A673 (cell line): ENCODE measurements at regions not wholly inside any gene's neighbourhood (a gene's known extent, or its start where the extent isn't known, plus 50 kb on each side); places are given as distances from the start of the nearest gene placed in this dataset.
"Not testable (repeated sequence)": the region's sequence is repeated elsewhere in the genome, so short reads cannot be mapped to it uniquely, and the experiment has no call there.

Experiments used
- BruUV-seq: library from RNA; stranded (reverse); fragments of 400-500 nt; replicated peaks from 2 replicates; lab custom pipeline; 2021; lab: Mats Ljungman, UMichigan
- CTCF ChIA-PET: fragments of 300-600 bp; sonication (Branson Sonifier 250); formaldehyde crosslinking; loops from one replicate; lab custom pipeline; 2022; ENCODE audit warnings: antibody characterized with exemption; lab: Charles Lee
- POLR2A ChIA-PET: fragments of 300-600 bp; sonication (Branson Sonifier 250); formaldehyde crosslinking; loops from one replicate; lab custom pipeline; 2022; ENCODE audit warnings: antibody characterized with exemption; ENCODE audit not compliant: low non-redundant PET; lab: Charles Lee
- DNase-seq: peaks from one replicate; pipeline ENCODE4 v3.0.0-alpha.2; 2015; ENCODE audit warnings: low spot score
- H3K27ac ChIP-seq: fragments of 200-600 bp; sonication (generic); 2 replicates; pipeline ENCODE4 v1.5.1; 2016; ENCODE audit warnings: mixed run types, low read depth, mild to moderate bottlenecking, mixed read lengths, antibody characterized with exemption, low read length; ENCODE audit not compliant: poor library complexity, severe bottlenecking
- H3K27me3 ChIP-seq: fragments of 200-600 bp; sonication (generic); replicated peaks from 2 replicates; pipeline ENCODE4 v1.6.1; 2017; ENCODE audit warnings: mixed run types, low read depth, mild to moderate bottlenecking, mixed read lengths, antibody characterized with exemption, low read length; ENCODE audit not compliant: insufficient read depth, poor library complexity
- H3K36me3 ChIP-seq: fragments of 200-600 bp; sonication (generic); 2 replicates; pipeline ENCODE4 v1.6.1; 2016; ENCODE audit warnings: mixed run types, mild to moderate bottlenecking, mixed read lengths, antibody characterized with exemption, low read length; ENCODE audit not compliant: insufficient read depth, poor library complexity, severe bottlenecking
- H3K4me1 ChIP-seq: fragments of 200-600 bp; sonication (generic); 2 replicates; pipeline ENCODE4 v1.6.1; 2017; ENCODE audit warnings: mixed run types, mild to moderate bottlenecking, mixed read lengths, antibody characterized with exemption, low read length; ENCODE audit not compliant: insufficient read depth, poor library complexity, severe bottlenecking
- H3K4me3 ChIP-seq: fragments of 200-600 bp; sonication (generic); 2 replicates; pipeline ENCODE4 v1.5.1; 2016; ENCODE audit warnings: low read depth, mixed run types, mild to moderate bottlenecking, mixed read lengths, low read length; ENCODE audit not compliant: poor library complexity, severe bottlenecking
- H3K9me3 ChIP-seq: fragments of 200-600 bp; sonication (generic); 2 replicates; pipeline ENCODE4 v1.6.1; 2016; ENCODE audit warnings: mixed run types, low read depth, mild to moderate bottlenecking, mixed read lengths, antibody characterized with exemption, low read length; ENCODE audit not compliant: poor library complexity, severe bottlenecking
- CTCF ChIP-seq: fragments of 300-800, 200-600 bp; sonication (generic); conservative IDR thresholded peaks from 2 replicates; pipeline ENCODE4 v1.5.1; 2017; ENCODE audit warnings: low read depth, mild to moderate bottlenecking, antibody characterized with exemption, low read length, moderate library complexity, mixed read lengths
- EZH2 ChIP-seq: fragments of 200-600 bp; sonication (generic); IDR thresholded peaks from 2 replicates; pipeline ENCODE4 v1.6.1; 2017; ENCODE audit warnings: borderline replicate concordance, low read depth, mild to moderate bottlenecking, mixed read lengths, antibody characterized with exemption, low read length; ENCODE audit not compliant: poor library complexity, severe bottlenecking
- intact Hi-C: fragments of 100-400 bp; cut with micrococcal nuclease; formaldehyde crosslinking; loops from one replicate; pipeline ENCODE4 v1.10.0; 2022; ENCODE audit not compliant: unreplicated experiment

GRCh38 chr6:84836366-84836765 lies 72.0 kb upstream of the TBX18 start:
- TF ChIP-seq CTCF (no peak), EZH2 (no peak)
- no TSS peak for BruUV-seq
- DNase-seq: no peak
- Histone ChIP-seq H3K4me3 (no peak overlapping the region), H3K9me3 (no peaks in the 10 kb centered on the region), H3K36me3 (no peaks in the 10 kb centered on the region), H3K4me1 (no peaks in the 10 kb centered on the region), H3K27ac (no peak overlapping the region), H3K27me3 (no peaks in the 10 kb centered on the region)
- ChIA-PET CTCF (no interaction called here), POLR2A (no interaction called here)
- intact Hi-C loops: no loop called here

- no peaks in the 10 kb centered on the region for H3K27me3 ChIP-seq
- no peaks in the 10 kb centered on the region for H3K4me1 ChIP-seq
- no TSS peak for BruUV-seq
- ChIA-PET CTCF (no interaction called here), POLR2A (no interaction called here)
- DNase-seq: no peak
- no peaks in the 10 kb centered on the region for H3K36me3 ChIP-seq
- intact Hi-C loops: no loop called here
- H3K27ac ChIP-seq: no peak overlapping the region
- H3K4me3 ChIP-seq: no peak overlapping the region
- no peak for TF ChIP-seq EZH2
- no peak for TF ChIP-seq CTCF
- no peaks in the 10 kb centered on the region for H3K9me3 ChIP-seq
Observed at GRCh38 chr6:84835340-84835739, 70.9 kb upstream of the TBX18 start.

- H3K9me3 ChIP-seq, BruUV-seq, H3K4me1 ChIP-seq, H3K4me3 ChIP-seq, CTCF ChIA-PET, intact Hi-C loops, DNase-seq, H3K27me3 ChIP-seq, H3K27ac ChIP-seq, H3K36me3 ChIP-seq, POLR2A ChIA-PET: not testable (repeated sequence)
Observed at GRCh38 chr6:84831924-84832323, 67.5 kb upstream of the TBX18 start.

- Histone ChIP-seq H3K36me3 (no peaks in the 10 kb centered on the region), H3K27me3 (no peaks in the 10 kb centered on the region), H3K9me3 (no peaks in the 10 kb centered on the region), H3K27ac (no peak overlapping the region), H3K4me1 (no peaks in the 10 kb centered on the region), H3K4me3 (no peak overlapping the region)
- no peak for TF ChIP-seq CTCF
- TF ChIP-seq EZH2: no peak
- DNase-seq: peak; percentile 10
- CTCF ChIA-PET: no interaction called here
- intact Hi-C loops: no loop called here
- BruUV-seq: no TSS peak
- POLR2A ChIA-PET: no interaction called here
Observed at GRCh38 chr6:84825461-84825860, 61.1 kb upstream of the TBX18 start.

GRCh38 chr6:84821314-84821713 lies 56.9 kb upstream of the TBX18 start:
- CTCF ChIA-PET, BruUV-seq, H3K36me3 ChIP-seq, POLR2A ChIA-PET, H3K9me3 ChIP-seq, H3K27me3 ChIP-seq, DNase-seq, H3K4me3 ChIP-seq, intact Hi-C loops, H3K4me1 ChIP-seq, H3K27ac ChIP-seq: not testable (repeated sequence)
